Spleen (tissue), 11 donors: ENCODE measurements at regions not wholly inside any gene's neighbourhood (a gene's known extent, or its start where the extent isn't known, plus 50 kb on each side); places are given as distances from the start of the nearest gene placed in this dataset.
"Not testable (repeated sequence)": the region's sequence is repeated elsewhere in the genome, so short reads cannot be mapped to it uniquely, and the experiment has no call there.

Source experiments
- DNase-seq: peaks from one replicate; pipeline ENCODE4 v3.0.0-alpha.2; 2020
- H3K27ac ChIP-seq, 8 donors: fragments of 200-600 bp; sonication (generic) in 7 of 8; 1 replicate in 4 of 8; 2 replicates in 4 of 8; pipeline versions ENCODE4 v1.5.0 to v1.8.0; 2016 to 2021; ENCODE audit warnings: inconsistent platforms in 4 of 8, mild to moderate bottlenecking in 4 of 8, moderate library complexity in 1 of 8
- H3K27me3 ChIP-seq, 7 donors: fragments of 200-600 bp; sonication (generic) in 6 of 7; replicated peaks in 1 of 7; 1 replicate in 4 of 7; 2 replicates in 3 of 7; pipeline versions ENCODE4 v1.5.0 to v1.8.0; 2016 to 2021; ENCODE audit warnings: inconsistent platforms in 3 of 7, mild to moderate bottlenecking in 1 of 7
- H3K36me3 ChIP-seq, 6 donors: fragments of 200-600 bp; sonication (generic) in 5 of 6; 1 replicate in 4 of 6; 2 replicates in 2 of 6; pipeline versions ENCODE4 v1.5.0 to v1.8.0; 2016 to 2021; ENCODE audit warnings: inconsistent platforms in 2 of 6
- H3K4me1 ChIP-seq, 6 donors: fragments of 200-600 bp; sonication (generic) in 5 of 6; 1 replicate in 3 of 6; 2 replicates in 3 of 6; pipeline versions ENCODE4 v1.5.0 to v1.8.0; 2016 to 2021; ENCODE audit warnings: inconsistent platforms in 3 of 6
- H3K4me3 ChIP-seq, 8 donors: fragments of 200-600 bp; sonication (generic) in 7 of 8; 1 replicate in 4 of 8; 2 replicates in 4 of 8; pipeline versions ENCODE4 v1.5.0 to v1.8.0; 2016 to 2021; ENCODE audit warnings: inconsistent platforms in 4 of 8, mild to moderate bottlenecking in 4 of 8, moderate library complexity in 2 of 8
- H3K9me3 ChIP-seq, 8 donors: fragments of 200-600 bp; sonication (generic) in 7 of 8; 1 replicate in 4 of 8; 2 replicates in 4 of 8; pipeline versions ENCODE4 v1.5.0 to v1.8.0; 2016 to 2021; ENCODE audit warnings: inconsistent platforms in 4 of 8
- POLR2A ChIP-seq, 3 donors: fragments of 450-650 bp; IDR thresholded peaks; one replicate each; pipeline ENCODE4 v1.5.1; 2017; ENCODE audit warnings: antibody characterized with exemption in 3 of 3, mild to moderate bottlenecking in 1 of 3
- POLR2AphosphoS5 ChIP-seq, 3 donors: sonication (generic); formaldehyde crosslinking; IDR thresholded peaks; one replicate each; pipeline ENCODE4 v1.5.1; 2017; ENCODE audit warnings: antibody characterized with exemption in 3 of 3
- WGBS, 5 donors: extraction: QIAGEN DNeasy Blood & Tissue Kit in 3 of 5; methylation state at CpG; one replicate each; pipeline versions ENCODE4 v1.1.5 to v1.1.7; 2013 to 2018; 5-methylcytosine and 5-hydroxymethylcytosine counted together
- intact Hi-C: fragments of 100-400 bp; cut with DNase I; formaldehyde crosslinking; loops from one replicate; pipeline ENCODE4 v1.15.0; 2023; ENCODE audit warnings: low total_unique reads
- TF ChIP-seq, protein P1 (sequence below), 11 experiments: fragments of 200-600 bp in 7 of 11; fragments of 450-650 bp in 4 of 11; sonication (generic) in 4 of 11; IDR thresholded peaks in 8 of 11; conservative IDR thresholded peaks in 3 of 11; 1 replicate in 7 of 11; 2 replicates in 4 of 11; pipeline versions ENCODE4 v1.4.0 to v1.8.0; 2016 to 2021; ENCODE audit warnings: antibody characterized with exemption in 11 of 11, inconsistent platforms in 4 of 11, mild to moderate bottlenecking in 1 of 11
- donor health status: healthy with polysubstance abuse.
- donor health status: DM: no; HTN: no; CAD: no; lungs with moderate emphysema.
- donor health status: DM: no; HTN: no; CAD: no.
- donor health status: Bipolar disorder and iron deficiency.
- donor health status: healthy.
- donor health status: DM: no; HTN: no; CAD: no.
- donor health status: DM: yes; HTN: yes; CAD: no.

DNA sequence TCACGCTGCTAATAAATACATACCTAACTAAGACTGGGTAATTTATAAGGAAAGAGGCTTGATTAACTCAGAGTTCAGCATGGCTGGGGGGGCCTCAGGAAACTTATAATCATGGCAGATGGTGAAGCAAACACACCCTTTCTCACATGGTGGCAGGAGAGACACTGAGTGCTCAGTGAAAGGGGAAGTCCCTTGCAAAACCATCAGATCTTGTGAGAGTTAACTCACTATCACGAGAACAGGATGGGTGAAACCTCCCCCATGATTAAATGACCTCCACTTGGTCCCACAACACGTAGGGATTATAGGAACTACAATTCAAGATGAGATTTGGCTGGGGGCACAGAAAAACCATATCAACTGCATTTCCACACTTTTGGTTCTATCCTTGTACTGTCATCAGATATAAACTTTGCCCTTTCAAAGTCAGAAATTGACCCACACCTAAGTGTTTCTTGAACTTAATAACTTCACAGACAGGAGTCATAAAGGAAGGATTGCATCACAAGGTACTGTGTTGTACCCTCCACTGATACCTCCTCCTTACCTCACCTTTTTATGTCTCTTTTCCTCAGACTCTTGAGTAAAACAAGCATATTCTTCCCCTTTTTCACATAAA lies 319.1 kb upstream of the PIK3R1 start:
- H3K9me3 ChIP-seq = peaks cover 0 to 5% (median 0%) of the 10 kb centered on the region in 8 donors
- H3K36me3 ChIP-seq = no peaks in the 10 kb centered on the region
- no peak for TF ChIP-seq POLR2A (IDR thresholded peaks at IDR 0.05)
- TF ChIP-seq, protein P1, sequence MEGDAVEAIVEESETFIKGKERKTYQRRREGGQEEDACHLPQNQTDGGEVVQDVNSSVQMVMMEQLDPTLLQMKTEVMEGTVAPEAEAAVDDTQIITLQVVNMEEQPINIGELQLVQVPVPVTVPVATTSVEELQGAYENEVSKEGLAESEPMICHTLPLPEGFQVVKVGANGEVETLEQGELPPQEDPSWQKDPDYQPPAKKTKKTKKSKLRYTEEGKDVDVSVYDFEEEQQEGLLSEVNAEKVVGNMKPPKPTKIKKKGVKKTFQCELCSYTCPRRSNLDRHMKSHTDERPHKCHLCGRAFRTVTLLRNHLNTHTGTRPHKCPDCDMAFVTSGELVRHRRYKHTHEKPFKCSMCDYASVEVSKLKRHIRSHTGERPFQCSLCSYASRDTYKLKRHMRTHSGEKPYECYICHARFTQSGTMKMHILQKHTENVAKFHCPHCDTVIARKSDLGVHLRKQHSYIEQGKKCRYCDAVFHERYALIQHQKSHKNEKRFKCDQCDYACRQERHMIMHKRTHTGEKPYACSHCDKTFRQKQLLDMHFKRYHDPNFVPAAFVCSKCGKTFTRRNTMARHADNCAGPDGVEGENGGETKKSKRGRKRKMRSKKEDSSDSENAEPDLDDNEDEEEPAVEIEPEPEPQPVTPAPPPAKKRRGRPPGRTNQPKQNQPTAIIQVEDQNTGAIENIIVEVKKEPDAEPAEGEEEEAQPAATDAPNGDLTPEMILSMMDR (IDR thresholded peaks at IDR 0.05 in 8 of 11, conservative IDR thresholded peaks at IDR 0.05 in 3 of 11) = no peak
- no peak for TF ChIP-seq POLR2AphosphoS5 (IDR thresholded peaks at IDR 0.05)
- WGBS, 5 donors = 44 to 62% (median 55%) methylated on average over 3 of the region's 3 CpGs
- peaks cover 0 to 6% (median 0%) of the 10 kb centered on the region in 6 donors for H3K4me1 ChIP-seq
- no peaks in the 10 kb centered on the region for H3K27me3 ChIP-seq
- H3K27ac ChIP-seq = no peak overlapping the region
- no peak overlapping the region for H3K4me3 ChIP-seq
- no peak for DNase-seq
- intact Hi-C loops = no loop called here

DNA sequence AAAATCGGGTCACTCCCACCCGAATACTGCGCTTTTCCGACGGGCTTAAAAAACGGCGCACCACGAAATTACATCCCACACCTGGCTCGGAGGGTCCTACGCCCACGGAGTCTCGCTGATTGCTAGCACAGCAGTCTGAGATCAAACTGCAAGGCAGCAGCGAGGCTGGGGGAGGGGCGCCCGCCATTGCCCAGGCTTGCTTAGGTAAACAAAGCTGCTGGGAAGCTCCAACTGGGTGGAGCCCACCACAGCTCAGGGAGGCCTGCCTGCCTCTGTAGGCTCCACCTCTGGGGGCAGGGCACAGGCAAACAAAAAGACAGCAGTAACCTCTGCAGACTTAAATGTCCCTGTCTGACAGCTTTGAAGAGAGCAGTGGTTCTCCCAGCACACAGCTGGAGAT lies 325.7 kb upstream of the PIK3R1 start:
- H3K9me3 ChIP-seq, intact Hi-C loops, H3K4me1 ChIP-seq, H3K4me3 ChIP-seq, DNase-seq, H3K27me3 ChIP-seq, H3K27ac ChIP-seq, H3K36me3 ChIP-seq: not testable (repeated sequence)
- 92 to 98% (median 94%) methylated on average over 8 to 15 of the region's 15 CpGs for WGBS, 5 donors

DNA sequence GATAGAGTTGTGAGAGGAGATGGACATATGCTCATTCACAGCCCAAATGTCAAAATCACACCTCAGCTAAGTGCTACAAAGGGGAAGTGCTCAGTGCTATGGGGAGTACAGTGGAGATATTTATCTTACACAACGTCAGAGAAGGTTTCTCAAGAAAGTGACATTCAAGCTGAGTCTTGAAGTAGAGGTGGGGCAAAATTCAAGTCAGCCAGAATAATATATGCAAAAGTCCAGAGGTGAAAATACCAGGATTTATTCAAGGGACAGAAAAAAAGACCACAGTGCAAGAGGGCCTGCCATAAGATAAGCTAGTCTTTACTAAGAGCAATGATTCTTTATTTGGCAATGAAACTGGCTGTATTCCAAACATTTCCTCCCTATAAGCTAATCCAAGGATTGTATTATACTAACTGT lies 327.8 kb upstream of the PIK3R1 start:
- WGBS, 5 donors = 24 to 53% (median 37%) methylated on average over 1 of the region's 1 CpG
- Histone ChIP-seq H3K27me3 (no peaks in the 10 kb centered on the region), H3K4me1 (no peaks in the 10 kb centered on the region), H3K4me3 (no peak overlapping the region), H3K9me3 (no peaks in the 10 kb centered on the region), H3K27ac (no peak overlapping the region), H3K36me3 (no peaks in the 10 kb centered on the region)
- TF ChIP-seq, protein P1 (IDR thresholded peaks at IDR 0.05 in 8 of 11, conservative IDR thresholded peaks at IDR 0.05 in 3 of 11) = no peak
- TF ChIP-seq POLR2A (IDR thresholded peaks at IDR 0.05) (no peak), POLR2AphosphoS5 (IDR thresholded peaks at IDR 0.05) (no peak)
- DNase-seq = no peak
- intact Hi-C loops = no loop called here

DNA sequence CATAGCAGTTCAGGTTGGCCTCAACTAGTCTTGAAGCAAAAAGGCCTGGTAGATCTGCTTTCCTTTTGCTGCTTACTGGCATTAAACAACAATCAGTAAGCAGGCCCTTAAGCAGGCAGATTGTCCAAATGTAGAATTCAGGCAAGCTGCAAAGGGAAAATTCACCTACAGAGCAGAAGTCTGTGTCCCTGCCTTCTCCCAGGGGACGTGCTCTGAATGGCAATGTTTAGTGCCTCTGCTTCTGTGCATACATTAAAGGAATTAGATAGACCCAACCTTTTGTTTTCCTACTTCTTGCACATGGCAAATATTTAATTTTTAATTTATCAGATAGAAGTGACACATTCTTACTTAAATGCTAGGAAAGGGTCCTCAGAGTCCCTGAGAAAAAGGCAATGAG lies 328.8 kb upstream of the PIK3R1 start:
- WGBS, 5 donors = 70 to 100% (median 86%) methylated on average over 1 of the region's 1 CpG
- no peak for DNase-seq
- no peaks in the 10 kb centered on the region for H3K36me3 ChIP-seq
- TF ChIP-seq POLR2AphosphoS5 (IDR thresholded peaks at IDR 0.05) (no peak), POLR2A (IDR thresholded peaks at IDR 0.05) (no peak)
- TF ChIP-seq, protein P1 (IDR thresholded peaks at IDR 0.05 in 8 of 11, conservative IDR thresholded peaks at IDR 0.05 in 3 of 11) = no peak
- intact Hi-C loops = no loop called here
- H3K27me3 ChIP-seq = no peaks in the 10 kb centered on the region
- H3K4me3 ChIP-seq = no peak overlapping the region
- no peak overlapping the region for H3K27ac ChIP-seq
- H3K4me1 ChIP-seq = no peaks in the 10 kb centered on the region
- H3K9me3 ChIP-seq = no peaks in the 10 kb centered on the region

DNA sequence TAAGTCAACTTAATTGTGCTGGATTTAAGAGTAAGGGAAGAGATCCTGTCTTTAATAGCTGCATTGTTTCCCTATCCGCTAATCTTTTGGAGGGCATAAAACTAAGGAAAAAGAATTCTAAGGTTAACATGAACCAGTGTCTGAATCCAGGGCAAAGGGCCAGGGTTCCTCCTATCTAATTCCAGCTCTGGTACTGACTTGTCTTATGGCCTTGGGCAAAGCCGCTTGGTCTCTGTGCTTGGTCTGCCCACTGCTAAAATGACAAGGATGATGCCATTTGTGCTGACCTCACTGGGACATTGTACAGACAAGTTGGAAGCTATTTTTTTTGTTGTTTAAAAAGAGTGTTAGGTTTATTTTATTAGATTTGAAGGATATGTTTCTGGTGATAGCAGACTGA lies 334.7 kb upstream of the PIK3R1 start:
- Histone ChIP-seq H3K4me1 (peaks cover 0 to 11% (median 0%) of the 10 kb centered on the region in 6 donors), H3K36me3 (no peaks in the 10 kb centered on the region), H3K9me3 (no peaks in the 10 kb centered on the region), H3K27me3 (no peaks in the 10 kb centered on the region), H3K27ac (peak overlapping the region in 2 of 8 donors; percentile 0 to 54), H3K4me3 (no peak overlapping the region)
- 67 to 87% (median 81%) methylated on average over 2 of the region's 2 CpGs for WGBS, 5 donors
- DNase-seq = no peak
- TF ChIP-seq POLR2A (IDR thresholded peaks at IDR 0.05) (no peak), POLR2AphosphoS5 (IDR thresholded peaks at IDR 0.05) (no peak)
- TF ChIP-seq, protein P1 (IDR thresholded peaks at IDR 0.05 in 8 of 11, conservative IDR thresholded peaks at IDR 0.05 in 3 of 11) = no peak
- intact Hi-C loops = no loop called here
